GM19238 (cell line): ENCODE measurements at regions not wholly inside any gene's neighbourhood (a gene's known extent, or its start where the extent isn't known, plus 50 kb on each side); places are given as distances from the start of the nearest gene placed in this dataset.

Experiments
- DNase-seq: peaks from one replicate; pipeline ENCODE4 v3.0.0; 2011; ENCODE audit warnings: low spot score; ENCODE audit not compliant: insufficient read length

GRCh38 chr1:244196571-244197285 lies 145.6 kb downstream of the ZBTB18 start:
- DNase-seq = no peak

GRCh38 chr1:244197851-244198375 lies 146.8 kb downstream of the ZBTB18 start:
- DNase-seq = no peak

GRCh38 chr1:244199902-244200301 lies 148.8 kb downstream of the ZBTB18 start:
- DNase-seq = no peak

- no peak for DNase-seq
Measured at GRCh38 chr1:244200596-244200995, 149.5 kb downstream of the ZBTB18 start.

- DNase-seq = no peak
Measured at GRCh38 chr1:244201750-244202149, 150.7 kb downstream of the ZBTB18 start.

- DNase-seq = no peak
Measured at GRCh38 chr1:244204004-244204403, 152.9 kb downstream of the ZBTB18 start.

GRCh38 chr1:244205171-244205570 lies 154.1 kb downstream of the ZBTB18 start:
- DNase-seq = no peak

GRCh38 chr1:244205906-244206305 lies 154.8 kb downstream of the ZBTB18 start:
- no peak for DNase-seq

- DNase-seq = no peak
Measured at GRCh38 chr1:244207042-244207934, 156.2 kb downstream of the ZBTB18 start.

- DNase-seq = no peak
Measured at GRCh38 chr1:244207935-244208244, 156.8 kb downstream of the ZBTB18 start.

GRCh38 chr1:244209955-244210354 lies 158.9 kb downstream of the ZBTB18 start:
- DNase-seq = no peak

- no peak for DNase-seq
Measured at GRCh38 chr1:244210884-244211558, 159.9 kb downstream of the ZBTB18 start.

- DNase-seq = no peak
Measured at GRCh38 chr1:244211559-244211944, 160.5 kb downstream of the ZBTB18 start.

- no peak for DNase-seq
Measured at GRCh38 chr1:244212219-244212618, 161.1 kb downstream of the ZBTB18 start.

- no peak for DNase-seq
Measured at GRCh38 chr1:244212797-244213475, 161.9 kb downstream of the ZBTB18 start.

GRCh38 chr1:244214009-244214967 lies 163.2 kb downstream of the ZBTB18 start:
- no peak for DNase-seq

GRCh38 chr1:244216836-244217235 lies 165.8 kb downstream of the ZBTB18 start:
- DNase-seq = no peak

GRCh38 chr1:244217711-244218110 lies 166.6 kb downstream of the ZBTB18 start:
- no peak for DNase-seq

GRCh38 chr1:244218220-244218619 lies 167.1 kb downstream of the ZBTB18 start:
- DNase-seq = no peak

- no peak for DNase-seq
Measured at GRCh38 chr1:244219149-244219548, 168.1 kb downstream of the ZBTB18 start.
